ENCODE measurements at regions not wholly inside any gene's neighbourhood (a gene's known extent, or its start where the extent isn't known, plus 50 kb on each side); places are given as distances from the start of the nearest gene placed in this dataset.

- 0 out of 2 replicates have a peak overlapping the region, but pooled peaks have one; percentile 49 for H2BK15ac ChIP-seq (ENCODE audit: low read length)
- no peak overlapping the region for H3K23ac ChIP-seq (ENCODE audit: insufficient read length)
- H3K9ac ChIP-seq (replicated peaks in 1 of 4; ENCODE audit: extremely low read depth in 1 of 4, low read depth in 3 of 4, low read length in 3 of 4): no peak overlapping the region
- no peak overlapping the region for H3K4me3 ChIP-seq (ENCODE audit: extremely low read depth in 1 of 4, insufficient read depth in 2 of 4, low read depth in 3 of 4, low read length in 4 of 4)
- no peaks in the 10 kb centered on the region for H3K9me3 ChIP-seq (ENCODE audit: insufficient read depth in 2 of 2, low read depth in 1 of 2, low read length in 1 of 2)
- H4K5ac ChIP-seq (ENCODE audit: insufficient read length, low read depth, low read length): no peak overlapping the region
- DNase-seq (ENCODE audit: low read depth in 1 of 2, low spot score in 2 of 2) (no peak), FAIRE-seq (no peak)
- H3K4me1 ChIP-seq (replicated peaks in 1 of 4; ENCODE audit: control insufficient read depth in 3 of 4, insufficient read depth in 4 of 4, low read length in 3 of 4): peaks cover 5 to 12% (median 8%) of the 10 kb centered on the region in 4 experiments; a peak in 6 of 7 replicates
- no peaks in the 10 kb centered on the region for H3K27me3 ChIP-seq (replicated peaks in 1 of 4; ENCODE audit: control insufficient read depth in 3 of 4, extremely low read depth in 1 of 4, insufficient read depth in 3 of 4, low read length in 3 of 4)
- H2BK12ac ChIP-seq (ENCODE audit: low read depth, low read length): peak overlapping the region; percentile 42; the same call in 1 of the 2 replicates
- no peak overlapping the region for H2BK120ac ChIP-seq (replicated peaks; ENCODE audit: low read depth, low read length)
- no peaks in the 10 kb centered on the region for H3K23me2 ChIP-seq (ENCODE audit: low read depth, low read length)
- H3K36me3 ChIP-seq (ENCODE audit: control insufficient read depth in 2 of 4, insufficient read depth in 4 of 4, low read length in 3 of 4): no peaks in the 10 kb centered on the region
- no peak overlapping the region for H3K14ac ChIP-seq (ENCODE audit: insufficient read length)
- no peak overlapping the region for H2AFZ ChIP-seq (ENCODE audit: low read length)
- no peak overlapping the region for H4K8ac ChIP-seq (ENCODE audit: extremely low read depth, insufficient read depth, low read length)
- no peak overlapping the region for H3K56ac ChIP-seq (replicated peaks; ENCODE audit: insufficient read length, low read depth, low read length)
- no peak overlapping the region for H4K91ac ChIP-seq (replicated peaks; ENCODE audit: insufficient read length, low read length)
- no peaks in the 10 kb centered on the region for H3K79me1 ChIP-seq (ENCODE audit: low read depth, low read length)
- H3K18ac ChIP-seq (ENCODE audit: extremely low read depth, low read length): no peak overlapping the region
- WGBS, 2 experiments (ENCODE audit: extremely low coverage in 1 of 2, insufficient coverage in 1 of 2, insufficient read length in 1 of 2, insufficient replicate concordance in 2 of 2, low coverage in 1 of 2, low lambda C conversion rate in 2 of 2, missing lambda C conversion rate in 1 of 2): 94% methylated on average over 9 of the region's 9 CpGs; no CpG with 5 or more reads in 1 of the 2 experiments
- no peak overlapping the region for H2BK5ac ChIP-seq (ENCODE audit: low read depth, low read length)
- no peaks in the 10 kb centered on the region for H3K79me2 ChIP-seq (ENCODE audit: control insufficient read depth in 1 of 2, insufficient read depth in 2 of 2, low read length in 2 of 2)
- H2AK5ac ChIP-seq (ENCODE audit: low read depth, low read length): no peak overlapping the region
- H3K4ac ChIP-seq (replicated peaks; ENCODE audit: insufficient read length, low read depth, low read length): no peak overlapping the region
- H2BK20ac ChIP-seq (ENCODE audit: low read length): peak overlapping the region; percentile 32; the same call in 1 of the 2 replicates
- no peak overlapping the region for H3K27ac ChIP-seq (ENCODE audit: low read depth, low read length)
- H3K4me2 ChIP-seq (ENCODE audit: insufficient read depth in 1 of 2, low read depth in 2 of 2, low read length in 2 of 2): no peak overlapping the region
- no peak for TF ChIP-seq CTBP2 (IDR thresholded peaks at IDR 0.05; ENCODE audit: borderline replicate concordance, insufficient read depth, insufficient read length, low read length)
- no peak for TF ChIP-seq TCF12 (IDR thresholded peaks at IDR 0.05; ENCODE audit: low read depth, low read length)
- no peak for TF ChIP-seq TAF1 (IDR thresholded peaks at IDR 0.05; ENCODE audit: low read depth, low read length)
- TF ChIP-seq YY1 (IDR thresholded peaks at IDR 0.05; ENCODE audit: low read depth, low read length): no peak
- H4K20me1 ChIP-seq (replicated peaks in 1 of 2; ENCODE audit: control insufficient read depth in 1 of 2, insufficient read depth in 2 of 2, low read length in 2 of 2): no peaks in the 10 kb centered on the region
- ChIA-PET CTCF (ENCODE audit: partially characterized antibody) (interaction anchor here (0.7 to 3.8 kb wide), 4 partner anchors 9 to 188 kb away, joined by 3 to 16 read pairs (median 3); no protein-coding TSS in a partner anchor), POLR2A (ENCODE audit: partially characterized antibody) (interaction anchor here (0.6 kb wide), 1 partner anchor 240 kb away, joined by 3 read pairs; no protein-coding TSS in a partner anchor)
Observed at GRCh38 chr1:8203056-8203455, 114.9 kb upstream of the SLC45A1 start.

Measured in H1 (cell line).